ENCODE measurements at regions not wholly inside any gene's neighbourhood (a gene's known extent, or its start where the extent isn't known, plus 50 kb on each side); places are given as distances from the start of the nearest gene placed in this dataset.
A peak's percentile ranks its signal among the peaks of the same experiment; 100 is the strongest.
"Not testable (repeated sequence)": the region's sequence is repeated elsewhere in the genome, so short reads cannot be mapped to it uniquely, and the experiment has no call there.

DNA sequence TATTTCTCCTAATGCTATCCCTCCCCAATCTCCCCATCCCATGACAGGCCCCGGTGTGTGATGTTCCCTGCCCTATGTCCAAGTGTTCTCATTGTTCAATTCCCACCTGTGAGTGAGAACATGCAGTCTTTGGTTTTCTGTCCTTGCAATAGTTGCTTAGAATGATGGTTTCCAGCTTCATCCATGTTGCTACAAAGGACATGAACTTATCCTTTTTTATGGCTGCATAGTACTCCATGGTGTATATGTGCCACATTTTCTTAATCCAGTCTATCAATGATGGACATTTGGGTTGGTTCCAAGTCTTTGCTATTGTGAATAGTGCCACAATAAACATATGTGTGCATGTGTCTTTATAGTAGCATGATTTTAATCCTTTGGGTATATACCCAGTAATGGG, 51.3 kb upstream of the RIOK2 start:
- DNase-seq (ENCODE audit: low spot score): not testable (repeated sequence)

DNA sequence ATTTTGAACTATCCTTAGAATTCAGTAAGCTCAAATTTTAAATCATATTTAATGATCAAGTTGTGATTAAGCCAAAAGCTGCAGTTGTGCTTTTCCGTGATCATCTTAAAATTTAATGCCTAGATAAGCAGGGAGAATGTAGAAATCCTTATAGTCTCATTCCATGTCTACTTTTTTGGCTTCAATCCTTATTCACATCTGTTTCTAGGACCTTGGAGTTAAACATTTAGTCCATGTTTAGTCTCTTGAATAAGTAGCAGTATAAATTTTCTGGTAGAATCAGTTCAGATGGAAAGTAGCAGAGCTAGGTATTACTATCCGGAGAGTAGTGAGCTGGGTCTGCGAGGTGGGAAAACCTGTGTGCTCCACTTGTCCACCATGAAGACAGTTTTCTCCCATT, 59.3 kb upstream of the RIOK2 start:
- no peak for DNase-seq (ENCODE audit: low spot score)

DNA sequence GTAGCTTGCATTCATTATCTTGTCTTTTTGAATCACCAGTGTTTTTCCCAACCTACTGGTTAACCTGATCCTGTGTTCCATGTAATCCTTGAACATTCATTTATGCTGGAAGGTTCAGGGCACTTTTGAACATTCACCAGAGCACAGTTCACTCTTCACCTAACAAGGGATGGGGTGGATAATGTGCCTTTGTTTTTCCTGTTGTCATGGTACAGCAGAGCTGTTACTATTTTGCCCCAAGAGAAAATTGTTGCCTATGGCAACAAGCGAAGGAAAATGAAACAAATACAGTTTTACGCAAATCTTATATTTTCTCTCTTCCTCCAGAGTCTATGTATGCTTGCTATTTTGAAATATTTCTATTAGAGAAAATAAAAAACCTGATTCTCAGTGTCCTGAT, 60.3 kb upstream of the RIOK2 start:
- no peak for DNase-seq (ENCODE audit: low spot score)

DNA sequence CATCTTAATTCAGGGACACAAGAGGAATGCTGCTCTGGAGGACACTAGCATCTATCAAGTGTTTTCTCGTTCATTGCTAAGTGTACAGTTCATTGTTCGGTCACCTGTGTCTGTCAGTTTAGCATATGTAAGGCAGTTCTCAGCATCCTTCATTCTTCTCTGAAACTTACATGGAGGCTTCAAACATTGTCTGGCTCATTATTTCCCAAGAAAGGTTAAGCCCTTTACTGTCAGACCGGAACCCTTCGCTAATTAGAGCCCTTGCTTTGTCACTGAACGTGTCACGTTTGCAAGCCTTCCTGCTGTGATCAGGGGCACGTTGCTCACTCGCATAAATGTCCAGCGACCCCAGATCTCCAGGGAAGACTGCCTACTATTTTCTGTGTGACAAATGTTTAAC, 62.3 kb upstream of the RIOK2 start:
- DNase-seq (ENCODE audit: low spot score): no peak

DNA sequence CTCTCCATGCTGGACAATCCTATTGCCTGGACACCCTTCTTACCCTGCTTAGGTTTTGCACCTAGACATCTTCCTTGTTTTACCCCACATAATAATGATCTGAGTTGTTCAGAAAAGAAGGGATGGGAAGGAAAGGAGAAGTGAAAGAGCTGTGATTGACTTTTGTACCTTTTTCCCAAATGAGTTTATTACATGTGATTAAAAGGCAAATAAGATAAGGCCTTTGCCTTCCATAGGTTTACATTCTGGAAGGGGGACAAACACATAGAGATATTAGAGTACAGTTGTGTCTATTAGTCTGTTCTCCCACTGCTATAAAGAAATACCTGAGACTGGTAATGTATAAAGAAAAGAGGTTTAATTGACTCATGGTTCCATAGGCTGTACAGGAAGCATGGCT, 67.1 kb upstream of the RIOK2 start:
- DNase-seq (ENCODE audit: low spot score): no peak

DNA sequence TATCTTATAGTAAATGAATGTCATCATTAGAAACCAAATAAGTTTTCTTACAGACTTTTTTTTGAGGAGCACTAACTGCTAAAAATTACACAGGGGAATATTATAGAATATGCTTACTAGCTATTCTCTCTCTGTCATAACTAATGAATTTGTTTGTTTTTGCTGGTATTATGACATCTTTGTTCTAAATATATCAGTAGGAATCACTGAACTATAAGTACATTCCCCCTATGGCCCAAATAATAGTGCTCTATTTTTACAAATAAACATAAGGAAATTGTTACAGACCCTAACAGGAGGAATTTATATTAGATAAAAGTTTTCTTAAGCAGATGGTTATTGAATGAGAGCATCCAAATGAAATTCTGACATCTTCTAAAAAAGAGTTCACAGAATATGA, 83.0 kb upstream of the RIOK2 start:
- DNase-seq (ENCODE audit: low spot score): no peak

DNA sequence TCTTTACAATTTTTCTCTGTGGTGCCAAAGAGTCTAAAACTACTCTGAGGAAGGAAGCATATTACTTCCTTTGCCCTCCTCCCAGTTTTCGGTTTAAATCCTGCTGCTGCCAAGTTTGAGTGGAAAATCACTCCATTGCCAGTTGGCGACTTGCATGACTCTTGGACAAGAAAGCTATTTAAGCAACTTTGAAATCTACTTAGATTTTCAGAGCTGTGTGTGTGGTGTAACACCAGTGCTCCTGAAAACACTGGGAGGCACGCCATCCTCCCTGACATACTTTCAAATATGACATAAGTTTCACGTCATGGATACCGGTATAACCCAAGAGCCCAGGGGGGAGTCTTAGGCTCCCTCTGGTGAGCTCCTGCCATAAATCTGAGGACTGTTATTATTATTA, 83.5 kb upstream of the RIOK2 start:
- peak; percentile 46 for DNase-seq (ENCODE audit: low spot score)

DNA sequence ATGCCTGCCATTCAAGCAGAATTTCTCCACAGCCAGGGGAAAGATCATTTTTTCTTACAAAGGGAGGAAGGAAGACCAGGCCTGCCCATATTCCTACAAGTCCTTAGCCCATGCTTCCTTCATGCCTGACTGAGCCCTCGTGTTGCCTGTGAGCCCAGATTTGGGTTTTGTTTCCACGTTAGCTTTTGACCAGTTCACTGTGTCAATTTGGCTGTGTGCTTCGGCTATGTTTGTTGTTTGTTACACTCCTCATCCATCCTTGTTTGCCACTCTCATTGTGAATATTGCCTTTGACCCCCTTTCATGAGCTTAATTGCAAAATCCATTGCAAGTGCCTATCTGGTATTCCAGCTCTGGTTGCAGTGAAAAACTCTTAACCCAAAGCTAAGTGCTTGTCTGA, 84.7 kb upstream of the RIOK2 start:
- DNase-seq (ENCODE audit: low spot score): no peak

DNA sequence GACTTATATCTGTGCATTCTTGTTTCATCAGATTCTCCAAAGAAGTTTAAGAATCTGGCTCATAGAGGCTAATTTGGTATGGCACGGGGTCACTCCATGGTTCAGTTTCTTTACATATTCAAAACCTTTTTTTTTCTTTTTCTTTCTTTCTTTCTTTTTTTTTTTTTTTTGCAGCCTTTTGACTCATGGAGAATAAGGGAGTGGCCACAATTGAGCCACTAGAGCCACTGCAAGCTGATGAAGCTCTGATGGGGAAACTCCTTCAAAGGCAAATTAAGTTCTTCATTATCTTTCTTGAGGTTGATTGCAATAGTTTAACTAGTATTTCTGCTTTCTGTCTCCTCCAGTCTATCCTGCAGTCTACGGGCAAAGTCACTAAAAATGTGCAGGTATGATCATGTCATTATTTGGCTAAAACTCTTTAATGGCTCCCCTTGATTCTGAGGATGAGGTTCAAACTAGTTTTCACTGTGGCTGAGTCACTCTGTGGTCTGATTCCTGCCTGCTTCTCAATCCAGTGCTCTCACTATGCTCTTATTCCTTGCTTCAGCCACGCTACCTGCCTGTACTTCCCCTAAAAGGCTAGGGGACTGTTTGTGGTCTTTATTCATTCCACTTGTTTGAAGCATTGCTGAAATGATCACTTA, 93.5 kb upstream of the RIOK2 start:
- no peak for DNase-seq (ENCODE audit: low spot score)

DNA sequence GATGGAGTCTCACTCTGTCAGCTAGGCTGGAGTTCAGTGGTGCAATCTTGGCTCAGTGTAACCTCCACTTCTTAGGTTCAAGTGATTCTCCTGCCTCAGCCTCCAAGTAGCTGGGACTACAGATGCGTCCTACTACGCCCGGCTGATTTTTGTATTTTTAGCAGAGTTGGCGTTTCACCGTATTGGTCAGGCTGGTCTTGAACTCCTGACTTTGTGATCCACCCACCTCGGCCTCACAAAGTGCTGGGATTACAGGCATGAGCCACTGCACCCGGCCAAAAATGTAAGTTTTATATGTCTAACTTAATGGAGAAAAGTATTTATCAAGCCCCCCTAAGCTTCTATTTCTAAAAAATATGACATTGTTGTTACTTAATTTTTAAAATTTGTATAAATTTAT, 98.2 kb upstream of the RIOK2 start:
- DNase-seq (ENCODE audit: low spot score): no peak

DNA sequence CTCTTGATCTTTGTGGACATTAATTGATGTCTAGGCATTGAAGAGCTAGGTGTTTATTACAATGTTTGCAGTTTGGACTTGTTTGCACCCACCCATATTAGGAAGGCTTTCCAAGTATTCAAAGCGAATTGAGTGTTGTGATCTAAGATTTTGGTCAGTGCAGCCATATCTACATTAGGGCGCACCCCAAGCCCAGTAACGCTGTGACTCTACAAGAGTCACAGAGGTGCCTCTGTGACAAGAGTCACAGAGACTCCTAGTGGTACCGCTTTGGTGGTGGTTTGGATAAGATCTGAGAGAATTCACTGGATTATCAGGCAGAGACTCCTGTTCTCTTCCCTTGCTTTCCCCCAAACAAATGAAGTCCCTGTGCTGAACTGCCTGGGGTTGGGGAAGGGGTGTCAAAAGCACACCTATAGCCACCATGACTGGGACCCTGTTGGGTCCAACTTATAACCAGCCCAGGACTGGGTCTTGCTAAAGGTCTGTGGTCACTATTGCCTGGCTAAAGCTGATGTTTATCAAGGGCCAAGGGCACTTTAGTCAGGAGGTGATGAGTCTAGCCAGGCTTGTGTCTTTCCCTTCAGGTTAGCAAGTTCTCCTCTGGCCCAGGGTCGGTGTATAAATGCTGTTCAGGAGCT, 114.1 kb upstream of the RIOK2 start:
- DNase-seq (ENCODE audit: low spot score): peak; percentile 14

DNA sequence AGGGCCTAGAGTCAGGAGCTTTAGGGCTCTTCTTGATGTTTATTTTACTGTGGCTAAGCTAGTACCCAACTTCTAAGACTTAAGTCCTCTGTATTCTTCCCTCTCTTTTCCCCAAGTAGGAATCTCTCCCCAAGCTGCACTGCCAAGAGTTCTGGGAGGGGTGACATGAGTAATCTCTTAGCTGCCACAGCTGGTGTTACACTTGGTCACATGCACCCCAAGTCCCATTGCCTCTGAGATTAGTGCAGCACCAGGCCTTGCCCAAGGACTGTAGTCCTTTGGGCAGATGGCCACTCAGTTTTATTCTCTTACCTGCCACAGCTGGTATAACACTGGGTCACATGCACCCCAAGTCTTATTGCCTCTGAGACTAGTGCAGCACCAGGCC, 114.7 kb upstream of the RIOK2 start:
- no peak for DNase-seq (ENCODE audit: low spot score)

DNA sequence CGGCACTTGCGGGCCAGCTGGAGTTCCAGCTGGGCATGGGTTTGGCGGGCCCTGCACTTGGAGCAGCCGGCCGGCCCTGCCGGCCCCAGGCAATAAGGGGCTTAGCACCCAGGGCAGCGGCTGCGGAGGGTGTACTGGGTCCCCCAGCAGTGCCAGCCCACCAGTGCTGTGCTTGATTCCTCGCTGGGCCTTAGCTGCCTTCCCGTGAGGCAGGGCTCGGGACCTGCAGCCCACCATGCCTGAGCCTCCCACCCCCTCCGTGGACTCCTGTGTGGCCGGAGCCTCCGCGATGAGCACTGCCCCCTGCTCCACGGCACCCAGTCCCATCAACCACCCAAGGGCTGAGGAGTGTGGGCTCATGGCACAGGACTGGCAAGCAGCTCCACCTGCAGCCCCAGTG, 118.1 kb upstream of the RIOK2 start:
- DNase-seq (ENCODE audit: low spot score): not testable (repeated sequence)

DNA sequence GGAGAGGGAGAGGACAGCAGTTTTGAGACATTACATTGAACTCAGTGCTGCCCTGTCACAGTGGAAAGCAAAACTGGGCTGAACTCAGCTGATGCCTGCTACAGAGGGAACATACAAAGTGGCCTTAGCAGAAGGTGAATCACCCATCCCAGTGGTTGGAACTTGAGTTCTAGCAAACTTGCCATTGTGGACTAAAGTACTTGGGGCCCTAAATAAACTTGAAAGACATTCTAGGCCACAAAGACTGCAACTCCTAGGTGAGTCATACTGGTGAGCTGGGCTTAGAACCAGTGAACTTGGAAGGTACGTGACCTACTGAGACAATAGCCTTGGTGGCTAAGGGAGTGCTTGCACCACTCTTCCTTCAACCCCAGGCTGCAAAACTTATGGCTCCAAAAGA, 155.7 kb upstream of the RIOK2 start:
- no peak for DNase-seq (ENCODE audit: low spot score)

DNA sequence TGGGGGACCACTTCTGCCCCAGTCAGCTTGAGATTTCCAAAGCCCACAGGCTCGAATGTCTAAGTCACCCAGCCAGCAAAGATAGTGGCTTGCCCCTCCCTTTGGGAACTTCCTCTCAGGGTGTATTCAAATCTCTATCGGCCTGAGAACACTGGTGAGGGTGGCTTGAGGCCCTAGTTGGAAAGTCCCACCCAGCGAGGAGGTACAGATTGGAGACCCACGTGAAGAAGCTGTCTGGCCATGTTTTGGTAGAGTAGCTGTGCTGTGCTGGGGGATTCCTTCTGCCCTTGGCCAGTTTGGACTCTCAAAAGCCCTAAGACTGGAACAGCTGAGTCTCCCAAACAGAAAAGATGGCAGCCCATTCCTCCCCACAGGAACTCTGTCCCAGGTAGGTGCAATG, 172.7 kb upstream of the RIOK2 start:
- DNase-seq (ENCODE audit: low spot score): no peak

DNA sequence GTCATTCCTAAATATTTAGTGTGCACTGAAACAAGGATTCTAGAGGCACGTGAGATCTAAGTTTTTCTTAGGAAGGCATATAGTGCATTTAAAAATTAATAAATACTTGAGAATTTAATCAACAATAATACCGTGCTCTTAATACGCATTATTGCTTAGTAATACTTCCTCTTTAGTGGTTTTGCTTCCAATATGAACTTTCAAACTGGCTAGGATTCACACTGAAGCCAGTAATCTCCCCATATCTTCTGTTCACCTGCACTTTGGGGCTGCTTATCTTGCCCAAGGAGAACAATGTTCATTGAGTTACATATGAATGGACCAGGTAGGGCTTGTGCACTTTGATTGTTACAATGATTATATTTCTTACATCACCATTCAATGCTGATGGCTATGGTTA, 180.5 kb upstream of the RIOK2 start:
- no peak for DNase-seq (ENCODE audit: low spot score)

DNA sequence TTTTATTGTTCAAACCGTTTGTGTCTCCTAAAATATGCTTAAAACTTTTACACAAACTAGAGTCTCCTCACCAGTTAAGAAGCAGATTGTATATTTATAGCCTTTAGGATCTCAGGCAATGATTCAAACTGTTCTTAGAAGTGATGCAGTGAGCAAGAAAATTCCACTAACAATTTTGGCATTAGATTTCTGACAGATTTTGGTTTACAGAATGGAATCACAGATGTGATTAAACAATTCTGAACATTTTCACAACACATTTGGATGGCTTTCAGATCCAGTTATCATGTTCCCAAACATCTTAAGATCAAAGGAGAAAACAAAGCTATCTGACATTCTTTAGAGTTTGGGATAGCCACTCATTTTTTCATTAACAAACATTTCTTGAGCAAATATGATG, 181.7 kb upstream of the RIOK2 start:
- DNase-seq (ENCODE audit: low spot score): no peak

DNA sequence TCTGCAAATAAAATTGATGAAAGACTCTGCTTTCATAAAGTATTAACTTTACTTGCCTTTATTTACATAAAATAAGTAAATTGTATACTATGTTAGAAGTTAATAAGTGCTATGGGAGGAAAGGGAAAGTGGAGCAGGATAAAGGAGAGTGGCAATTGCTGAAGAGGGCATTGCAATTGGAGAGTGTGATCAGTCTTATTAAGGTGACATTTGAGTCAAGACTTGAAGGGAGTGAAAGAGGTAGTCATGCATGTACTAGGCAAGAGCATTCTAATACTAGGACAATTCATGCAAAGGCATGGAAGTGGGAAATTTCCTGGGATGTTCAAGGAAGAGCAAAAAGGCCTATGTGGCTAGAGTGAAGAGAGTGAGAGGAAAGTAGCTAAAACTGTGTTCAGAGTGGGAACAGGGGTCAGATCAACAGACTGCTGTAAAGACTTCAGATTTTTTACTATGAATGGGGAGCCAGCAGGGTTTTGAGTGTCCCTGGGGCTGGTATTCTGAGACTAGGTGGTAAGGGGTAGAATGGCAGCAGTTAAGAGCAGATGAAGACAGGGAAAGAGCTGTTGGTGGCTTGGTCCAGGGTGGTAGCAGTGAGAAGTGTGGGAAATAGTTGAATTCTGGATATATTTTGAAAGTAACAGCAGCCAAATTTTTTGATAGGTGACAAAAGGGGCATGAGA, 182.3 kb upstream of the RIOK2 start:
- no peak for DNase-seq (ENCODE audit: low spot score)

DNA sequence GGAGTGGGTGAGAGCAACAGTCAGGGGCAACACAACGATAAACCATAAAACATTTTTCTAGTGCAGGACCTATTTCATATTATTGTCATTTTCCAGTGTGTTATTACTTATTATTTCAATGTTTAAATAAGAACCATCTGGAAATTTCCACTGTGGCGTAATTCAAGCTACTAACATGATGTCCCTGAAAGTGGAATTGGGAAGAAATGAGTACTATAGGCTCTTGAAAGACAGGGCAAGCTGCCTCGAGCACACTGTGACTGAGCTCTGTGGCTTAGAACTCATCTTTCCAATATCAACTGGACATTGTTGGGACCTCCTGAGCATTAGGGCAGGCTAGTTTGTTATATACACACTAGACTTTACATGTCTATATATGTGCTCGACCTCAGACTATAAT, 182.9 kb upstream of the RIOK2 start:
- DNase-seq (ENCODE audit: low spot score): no peak

DNA sequence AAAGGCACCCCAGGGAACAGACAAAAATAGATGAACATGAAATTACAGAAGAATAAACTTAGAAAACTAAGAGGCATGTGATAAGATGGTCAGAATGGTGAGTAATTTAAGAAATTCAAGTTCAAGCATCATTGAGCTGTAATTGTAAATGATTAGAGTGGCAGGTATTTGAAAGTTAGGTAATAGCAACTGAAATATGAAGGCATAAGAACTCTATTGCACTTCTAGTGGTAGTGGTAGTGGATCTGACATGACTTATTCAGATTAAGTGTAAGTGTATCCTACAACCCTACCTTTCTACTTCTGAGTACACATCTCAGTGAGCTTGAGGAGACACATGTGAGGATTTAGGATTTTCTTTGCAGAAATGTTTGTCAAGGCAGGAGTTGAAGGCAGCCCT, 192.9 kb upstream of the RIOK2 start:
- DNase-seq (ENCODE audit: low spot score): no peak

DNA sequence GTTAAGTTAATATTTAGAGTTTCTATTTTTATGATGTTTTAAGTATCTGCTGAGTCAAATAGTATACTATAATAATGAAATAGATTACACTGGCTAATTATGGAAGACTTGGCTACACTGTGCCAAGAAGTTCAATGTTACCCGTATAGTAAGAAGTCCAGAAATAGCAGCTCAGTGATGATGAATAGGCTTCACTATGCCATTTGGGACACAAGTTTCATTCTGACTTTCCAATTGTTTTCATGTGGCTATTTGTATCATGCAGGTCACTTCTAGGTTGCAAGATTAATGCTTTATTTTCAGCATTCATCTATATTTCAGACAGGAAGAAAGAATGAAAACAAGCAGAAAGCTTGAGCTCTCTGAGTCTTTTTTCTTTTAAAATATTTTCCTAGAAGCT, 194.5 kb upstream of the RIOK2 start:
- no peak for DNase-seq (ENCODE audit: low spot score)

DNA sequence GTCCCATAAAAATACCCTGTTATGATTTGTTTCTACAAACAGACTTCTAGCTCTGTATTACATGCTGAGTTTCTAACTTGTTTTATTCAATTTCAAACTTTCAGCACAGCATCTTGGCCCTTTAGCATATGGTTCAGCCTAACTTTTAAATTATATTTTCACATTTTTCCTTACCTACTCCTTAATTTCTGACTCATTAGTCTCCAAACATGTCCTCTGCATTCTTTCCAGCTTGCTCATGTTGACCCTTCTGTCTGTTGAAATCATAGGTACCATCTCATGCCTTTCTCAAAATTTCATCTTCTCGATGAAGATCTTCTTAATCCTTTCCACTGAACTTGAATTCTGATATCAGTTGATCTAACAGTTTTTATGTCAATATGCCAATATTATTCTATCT, 200.9 kb upstream of the RIOK2 start:
- no peak for DNase-seq (ENCODE audit: low spot score)

DNA sequence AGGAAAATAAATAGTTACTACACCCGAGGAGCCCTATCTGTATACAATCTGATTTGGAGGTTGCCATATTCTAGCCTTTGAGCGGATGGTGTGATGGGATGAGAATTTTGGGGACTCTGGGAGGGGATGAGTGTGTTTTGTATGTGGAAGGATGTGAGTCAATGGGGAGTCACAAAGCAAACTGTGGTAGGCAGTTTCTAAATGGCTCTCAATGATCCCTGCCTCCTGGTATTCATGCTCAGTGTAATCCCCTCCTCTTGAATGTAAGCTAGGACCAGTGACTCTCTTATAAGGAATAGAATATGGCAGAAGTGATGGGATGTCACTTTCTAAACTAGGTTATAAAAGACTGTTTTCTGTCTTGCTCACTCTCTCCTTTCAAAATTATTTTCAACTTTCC, 205.7 kb upstream of the RIOK2 start:
- no peak for DNase-seq (ENCODE audit: low spot score)

DNA sequence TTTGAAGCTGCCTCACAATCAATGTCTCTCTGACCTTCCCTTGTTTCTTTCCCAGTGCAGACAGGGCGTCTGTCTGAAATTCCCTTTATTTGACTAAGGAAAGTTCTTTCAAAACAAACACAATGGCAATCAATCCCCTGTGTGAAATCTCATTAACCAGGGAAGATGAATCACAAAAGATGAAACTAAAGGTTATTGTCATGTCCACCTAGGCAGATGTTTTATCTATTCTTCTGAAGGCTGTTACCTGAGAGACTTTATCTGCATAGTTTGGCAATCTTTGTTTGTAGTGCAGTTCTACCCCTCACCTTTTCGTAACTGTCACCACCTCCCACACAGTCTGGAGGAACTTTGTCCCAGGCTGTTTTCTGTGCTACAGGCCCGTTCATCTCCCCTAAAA, 217.5 kb upstream of the RIOK2 start:
- DNase-seq (ENCODE audit: low spot score): no peak

Data from putamen (tissue), 1 donor.